Uterus (tissue), 2 donors: ENCODE measurements at regions not wholly inside any gene's neighbourhood (a gene's known extent, or its start where the extent isn't known, plus 50 kb on each side); places are given as distances from the start of the nearest gene placed in this dataset.

Source experiments
- POLR2A ChIP-seq, 2 donors: fragments of 450-650 bp; IDR thresholded peaks; one replicate each; pipeline ENCODE4 v1.6.1; 2016; ENCODE audit warnings: antibody characterized with exemption in 2 of 2, mild to moderate bottlenecking in 1 of 2, moderate library complexity in 1 of 2
- TF ChIP-seq, protein P1 (sequence below), 4 experiments: fragments of 200-600 bp in 2 of 4; fragments of 450-650 bp in 2 of 4; sonication (generic) in 2 of 4; IDR thresholded peaks; one replicate each; pipeline ENCODE4 v1.5.1; 2016 to 2019; ENCODE audit warnings: antibody characterized with exemption in 4 of 4, mild to moderate bottlenecking in 2 of 4, moderate library complexity in 1 of 4

DNA sequence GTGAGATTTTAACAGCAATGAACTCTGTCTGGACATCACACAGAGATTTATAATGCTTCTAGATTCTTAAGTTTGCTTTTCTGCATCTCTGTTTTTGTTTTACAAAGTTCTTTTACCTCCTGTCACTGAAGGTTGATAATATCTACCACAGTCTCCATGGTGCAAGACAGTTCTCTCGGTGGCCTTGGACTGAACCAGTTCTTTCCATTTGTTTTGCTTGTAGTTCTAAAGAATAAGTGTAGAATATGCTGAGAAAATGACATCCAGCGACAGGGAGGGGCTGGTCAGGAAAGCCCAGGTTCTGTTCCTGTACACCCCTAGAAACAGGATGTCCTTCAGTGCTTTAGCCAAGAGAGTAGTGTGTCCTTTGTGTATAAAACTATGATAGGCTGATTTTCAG, 1079.5 kb upstream of the INTU start:
- TF ChIP-seq, protein P1, sequence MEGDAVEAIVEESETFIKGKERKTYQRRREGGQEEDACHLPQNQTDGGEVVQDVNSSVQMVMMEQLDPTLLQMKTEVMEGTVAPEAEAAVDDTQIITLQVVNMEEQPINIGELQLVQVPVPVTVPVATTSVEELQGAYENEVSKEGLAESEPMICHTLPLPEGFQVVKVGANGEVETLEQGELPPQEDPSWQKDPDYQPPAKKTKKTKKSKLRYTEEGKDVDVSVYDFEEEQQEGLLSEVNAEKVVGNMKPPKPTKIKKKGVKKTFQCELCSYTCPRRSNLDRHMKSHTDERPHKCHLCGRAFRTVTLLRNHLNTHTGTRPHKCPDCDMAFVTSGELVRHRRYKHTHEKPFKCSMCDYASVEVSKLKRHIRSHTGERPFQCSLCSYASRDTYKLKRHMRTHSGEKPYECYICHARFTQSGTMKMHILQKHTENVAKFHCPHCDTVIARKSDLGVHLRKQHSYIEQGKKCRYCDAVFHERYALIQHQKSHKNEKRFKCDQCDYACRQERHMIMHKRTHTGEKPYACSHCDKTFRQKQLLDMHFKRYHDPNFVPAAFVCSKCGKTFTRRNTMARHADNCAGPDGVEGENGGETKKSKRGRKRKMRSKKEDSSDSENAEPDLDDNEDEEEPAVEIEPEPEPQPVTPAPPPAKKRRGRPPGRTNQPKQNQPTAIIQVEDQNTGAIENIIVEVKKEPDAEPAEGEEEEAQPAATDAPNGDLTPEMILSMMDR (IDR thresholded peaks at IDR 0.05) = no peak
- TF ChIP-seq POLR2A (IDR thresholded peaks at IDR 0.05) = no peak
